Immature natural killer cell (primary cell): ENCODE measurements at regions not wholly inside any gene's neighbourhood (a gene's known extent, or its start where the extent isn't known, plus 50 kb on each side); places are given as distances from the start of the nearest gene placed in this dataset.
A peak's percentile ranks its signal among the peaks of the same experiment; 100 is the strongest.
"Not testable (repeated sequence)": the region's sequence is repeated elsewhere in the genome, so short reads cannot be mapped to it uniquely, and the experiment has no call there.

ENCODE experiments used
- DNase-seq, 3 donors: peaks; one replicate each; pipeline ENCODE4 v3.0.0; 2022; ENCODE audit warnings: mixed read lengths in 1 of 3
- H3K27ac Mint-ChIP-seq, 6 donors: one replicate each; pipeline ENCODE4 v1.8.0; 2020; ENCODE audit warnings: mixed read lengths in 6 of 6, mild to moderate bottlenecking in 5 of 6, inconsistent platforms in 4 of 6, moderate library complexity in 3 of 6
- H3K27me3 Mint-ChIP-seq, 3 donors: one replicate each; pipeline ENCODE4 v1.8.0; 2020 to 2021; ENCODE audit warnings: low read depth in 3 of 3, mild to moderate bottlenecking in 3 of 3, mixed read lengths in 3 of 3, moderate library complexity in 3 of 3, inconsistent platforms in 1 of 3
- H3K36me3 Mint-ChIP-seq, 3 donors: one replicate each; pipeline ENCODE4 v1.8.0; 2020; ENCODE audit warnings: mixed read lengths in 3 of 3, inconsistent platforms in 2 of 3, mild to moderate bottlenecking in 2 of 3
- H3K4me1 Mint-ChIP-seq, 2 donors: one replicate each; pipeline ENCODE4 v1.8.0; 2020; ENCODE audit warnings: inconsistent platforms in 2 of 2, mild to moderate bottlenecking in 2 of 2, mixed read lengths in 2 of 2, moderate library complexity in 1 of 2
- H3K4me3 Mint-ChIP-seq, 5 donors: one replicate each; pipeline ENCODE4 v1.8.0; 2020; ENCODE audit warnings: mild to moderate bottlenecking in 5 of 5, mixed read lengths in 5 of 5, inconsistent platforms in 3 of 5, moderate library complexity in 3 of 5
- H3K9me3 Mint-ChIP-seq, 6 donors: one replicate each; pipeline ENCODE4 v1.8.0; 2020; ENCODE audit warnings: mild to moderate bottlenecking in 6 of 6, mixed read lengths in 6 of 6, inconsistent platforms in 4 of 6, moderate library complexity in 3 of 6

GRCh38 chr9:62526306-62526705 is 1336.5 kb downstream of the SPATA31A7 start:
- H3K4me3 Mint-ChIP-seq, DNase-seq, H3K9me3 Mint-ChIP-seq, H3K4me1 Mint-ChIP-seq, H3K27me3 Mint-ChIP-seq, H3K36me3 Mint-ChIP-seq, H3K27ac Mint-ChIP-seq: not testable (repeated sequence)

GRCh38 chr9:62532162-62532776 is 1342.4 kb downstream of the SPATA31A7 start:
- not testable (repeated sequence) for H3K9me3 Mint-ChIP-seq, H3K4me1 Mint-ChIP-seq, H3K27me3 Mint-ChIP-seq, H3K36me3 Mint-ChIP-seq, H3K27ac Mint-ChIP-seq
- H3K4me3 Mint-ChIP-seq = peak overlapping the region in 2 of 5 donors; percentile 82 to 84
- peak in 1 of 3 donors; percentile 39 for DNase-seq

- peak overlapping the region in 3 of 5 donors; percentile 82 to 85 (median 84) for H3K4me3 Mint-ChIP-seq
- H3K36me3 Mint-ChIP-seq, H3K4me1 Mint-ChIP-seq, H3K9me3 Mint-ChIP-seq, H3K27me3 Mint-ChIP-seq: not testable (repeated sequence)
- H3K27ac Mint-ChIP-seq = peak overlapping the region in 1 of 6 donors; percentile 73
- DNase-seq = peak in 2 of 3 donors; percentile 19 to 54
Observed at GRCh38 chr9:62532777-62533173, 1342.9 kb downstream of the SPATA31A7 start.

- H3K27ac Mint-ChIP-seq, H3K9me3 Mint-ChIP-seq, DNase-seq, H3K4me3 Mint-ChIP-seq, H3K27me3 Mint-ChIP-seq, H3K4me1 Mint-ChIP-seq, H3K36me3 Mint-ChIP-seq: not testable (repeated sequence)
Observed at GRCh38 chr9:62550539-62550938, 1360.7 kb downstream of the SPATA31A7 start.

GRCh38 chr9:62560603-62561002 is 1370.8 kb downstream of the SPATA31A7 start:
- not testable (repeated sequence) for H3K27me3 Mint-ChIP-seq, H3K4me3 Mint-ChIP-seq, H3K9me3 Mint-ChIP-seq, DNase-seq, H3K36me3 Mint-ChIP-seq, H3K4me1 Mint-ChIP-seq, H3K27ac Mint-ChIP-seq

- H3K36me3 Mint-ChIP-seq, H3K4me1 Mint-ChIP-seq, H3K27ac Mint-ChIP-seq, DNase-seq, H3K9me3 Mint-ChIP-seq, H3K27me3 Mint-ChIP-seq, H3K4me3 Mint-ChIP-seq: not testable (repeated sequence)
Observed at GRCh38 chr9:62565132-62565531, 1375.3 kb downstream of the SPATA31A7 start.

- H3K9me3 Mint-ChIP-seq, H3K4me3 Mint-ChIP-seq, H3K4me1 Mint-ChIP-seq, DNase-seq, H3K27me3 Mint-ChIP-seq, H3K36me3 Mint-ChIP-seq, H3K27ac Mint-ChIP-seq: not testable (repeated sequence)
Observed at GRCh38 chr9:62566430-62566829, 1376.6 kb downstream of the SPATA31A7 start.

- not testable (repeated sequence) for H3K27ac Mint-ChIP-seq, H3K36me3 Mint-ChIP-seq, H3K4me1 Mint-ChIP-seq, DNase-seq, H3K27me3 Mint-ChIP-seq, H3K9me3 Mint-ChIP-seq, H3K4me3 Mint-ChIP-seq
Observed at GRCh38 chr9:62597128-62597527, 1407.3 kb downstream of the SPATA31A7 start.
